HG02885 (cell line): ENCODE measurements at regions not wholly inside any gene's neighbourhood (a gene's known extent, or its start where the extent isn't known, plus 50 kb on each side); places are given as distances from the start of the nearest gene placed in this dataset.

Experiments
- ATAC-seq: cut with Tn5 transposase; IDR thresholded peaks from one replicate; pipeline ENCODE4 v1.9.1; 2021; ENCODE audit warnings: mild to moderate bottlenecking; ENCODE audit not compliant: unreplicated experiment, poor library complexity

DNA sequence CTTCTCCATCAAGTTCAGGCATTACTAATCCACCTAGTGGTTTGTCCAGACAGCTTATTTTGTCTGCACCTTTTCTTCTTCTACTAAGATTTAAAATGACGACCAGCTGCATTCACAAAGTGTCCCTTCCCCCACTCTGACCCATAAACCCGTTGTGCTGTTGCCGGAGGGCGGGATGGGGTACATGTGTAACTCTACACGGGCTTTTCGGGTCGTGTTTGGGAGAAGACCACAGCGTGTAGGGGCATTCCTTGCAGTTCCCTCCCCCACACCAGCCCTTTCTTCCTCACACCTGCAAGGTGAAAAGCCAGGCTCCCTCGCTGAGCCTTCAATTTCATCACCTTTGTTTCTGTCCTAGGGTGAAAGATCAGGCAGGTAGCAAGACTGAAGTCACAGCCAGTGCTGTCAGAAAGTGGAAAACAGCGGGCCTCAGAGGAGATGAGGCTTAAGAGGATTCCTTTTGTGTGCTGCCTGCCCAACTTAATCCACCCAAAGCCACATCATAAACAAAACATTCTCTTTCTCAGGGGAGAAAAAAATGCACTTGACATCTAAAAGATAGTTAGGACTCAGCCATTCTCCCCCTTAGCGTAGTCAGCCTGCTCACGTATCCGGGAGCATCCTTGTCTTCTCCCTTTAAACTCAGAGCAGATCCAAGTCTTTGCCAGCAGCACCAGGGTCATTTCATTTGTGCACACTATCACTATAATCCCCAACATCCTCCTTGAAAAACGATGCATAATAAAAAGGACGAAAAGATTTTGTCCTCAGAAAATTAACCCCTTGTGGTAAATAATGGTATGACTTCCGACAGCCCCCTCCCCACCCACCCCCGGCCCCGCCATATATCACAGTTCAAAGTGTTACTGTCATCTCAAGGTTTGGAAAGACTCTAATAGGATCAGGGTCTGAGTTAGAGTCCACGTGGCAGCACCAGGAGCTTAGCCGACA is 599.0 kb downstream of the RAB28 start:
- ATAC-seq = no peak

DNA sequence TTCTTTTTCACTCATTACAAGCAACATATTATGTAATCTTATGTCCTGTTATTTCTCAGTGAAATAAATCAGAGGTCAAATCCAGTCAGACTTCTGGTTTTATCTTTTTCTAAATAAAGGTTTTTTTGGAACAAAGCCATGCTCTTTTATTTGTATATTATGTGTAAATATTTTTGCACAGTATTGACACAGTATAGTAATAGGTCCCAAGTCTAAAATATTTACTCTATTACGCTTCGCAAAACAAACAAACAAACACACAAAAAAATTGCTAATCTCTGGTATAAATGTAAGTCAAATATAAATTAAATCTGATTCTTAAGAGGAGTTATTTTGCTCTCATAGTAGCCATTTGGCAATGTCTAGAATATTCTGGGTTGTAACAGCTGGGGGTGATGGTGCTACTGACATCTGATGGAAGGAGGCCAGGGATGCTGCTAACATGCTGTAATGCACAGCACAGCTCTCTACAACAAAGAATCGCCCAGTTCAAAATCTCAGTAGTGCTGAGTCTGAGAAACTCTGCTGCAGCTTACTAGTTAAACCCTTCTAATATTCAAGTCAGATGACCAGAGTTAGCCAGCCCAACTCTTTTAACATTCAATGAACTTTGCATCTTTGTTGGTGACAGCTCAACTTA is 602.1 kb downstream of the RAB28 start:
- ATAC-seq = no peak

DNA sequence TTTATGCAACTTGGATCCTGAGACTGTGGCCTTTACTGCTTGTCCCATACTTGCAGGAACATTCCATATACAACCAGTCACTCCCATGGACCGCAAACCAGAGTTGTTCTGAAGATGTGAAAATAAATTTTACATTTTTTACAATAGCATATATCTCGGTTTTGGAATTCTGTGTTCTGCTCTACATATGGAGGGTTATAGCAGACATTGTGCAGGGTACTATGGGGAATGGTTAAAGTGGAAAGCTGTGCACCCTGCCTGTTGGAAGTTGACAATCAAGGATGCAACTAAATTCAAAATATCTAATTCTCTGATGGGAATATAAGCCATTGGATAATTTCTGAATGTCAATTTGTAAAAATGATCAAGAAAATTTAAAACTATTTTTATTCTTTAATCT is 603.3 kb downstream of the RAB28 start:
- no peak for ATAC-seq

DNA sequence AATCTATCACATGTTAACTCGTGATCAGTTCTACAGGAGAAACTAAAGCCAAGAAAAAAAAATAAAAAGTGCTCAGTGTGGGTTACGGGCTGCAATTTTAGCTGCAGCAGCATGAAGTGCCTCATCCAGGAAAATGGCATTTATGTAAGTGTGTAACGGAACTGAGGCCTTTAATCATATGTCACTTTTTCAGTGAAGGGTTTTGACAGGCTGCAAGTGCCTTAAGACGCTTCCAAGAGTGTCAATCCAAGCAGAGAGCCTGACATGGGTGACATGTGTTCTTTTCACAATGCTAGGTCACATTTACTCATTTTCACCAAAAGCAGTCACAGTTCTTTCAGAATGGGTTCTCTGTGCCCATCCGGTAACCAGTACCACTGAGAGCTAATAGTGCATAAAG is 604.6 kb downstream of the RAB28 start:
- no peak for ATAC-seq

DNA sequence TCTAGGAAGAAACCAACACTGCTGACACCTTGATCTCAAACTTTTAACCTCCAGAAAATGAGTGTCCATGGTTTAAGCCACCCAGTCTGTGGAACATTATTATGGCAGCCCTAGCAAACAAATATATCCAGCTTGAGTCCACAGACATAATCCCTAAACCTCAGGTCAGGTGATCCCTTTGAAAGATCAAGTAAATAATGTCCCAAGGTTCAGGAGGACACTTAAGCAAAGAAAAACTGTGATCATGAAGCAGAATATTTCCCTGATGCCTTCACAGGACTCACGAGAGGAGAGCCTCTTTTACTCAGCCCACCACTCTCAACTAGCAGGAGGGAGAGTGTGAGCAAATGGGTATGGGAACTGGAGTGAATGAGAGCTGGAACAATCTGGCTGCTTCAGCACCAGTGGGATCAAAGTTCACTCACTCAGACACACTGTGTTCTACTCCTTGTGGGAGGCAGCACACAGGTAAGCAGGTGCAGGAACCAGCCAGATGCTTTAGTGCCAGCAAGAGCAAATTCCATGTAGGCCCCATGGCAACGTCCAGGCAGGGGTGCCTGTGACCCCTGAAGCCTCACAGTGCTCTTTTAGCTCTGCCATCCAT is 608.4 kb downstream of the RAB28 start:
- no peak for ATAC-seq

DNA sequence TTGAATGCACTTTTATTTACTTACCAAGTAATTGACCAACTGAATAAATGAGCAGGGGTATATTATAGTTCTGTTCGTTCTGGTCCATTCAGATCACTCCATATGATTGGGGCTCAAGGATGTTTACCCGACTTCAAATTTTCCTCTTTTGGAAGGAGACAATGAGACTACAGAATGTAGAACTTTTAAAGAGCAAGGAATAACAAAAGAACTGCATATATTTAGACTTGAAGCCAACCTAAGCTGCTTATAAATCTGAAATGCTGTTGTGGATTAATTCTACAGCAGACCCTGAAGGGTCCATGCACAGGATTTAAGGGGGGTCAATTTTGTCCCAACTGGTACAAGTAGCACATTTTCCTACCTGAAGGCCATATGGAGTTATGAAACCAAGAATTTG is 610.8 kb downstream of the RAB28 start:
- no peak for ATAC-seq

DNA sequence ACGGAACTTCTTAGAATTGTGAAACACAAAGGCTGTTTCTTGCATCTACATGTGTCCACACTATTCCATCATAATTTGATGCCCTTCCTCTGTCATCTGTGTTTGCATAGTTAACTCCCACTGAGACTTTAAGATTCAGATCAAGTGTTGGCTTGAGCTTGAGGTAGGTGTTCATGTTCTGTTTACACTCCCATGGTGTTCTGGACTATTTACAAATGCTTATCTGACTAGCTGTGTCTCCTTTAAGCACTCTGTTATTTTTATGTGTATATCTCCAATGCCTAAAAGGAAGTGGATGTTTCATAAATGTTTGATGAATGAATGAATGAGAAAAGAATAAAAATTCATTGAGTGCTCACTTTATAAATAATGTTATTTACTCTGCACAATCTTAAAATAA is 622.7 kb downstream of the RAB28 start:
- no peak for ATAC-seq

DNA sequence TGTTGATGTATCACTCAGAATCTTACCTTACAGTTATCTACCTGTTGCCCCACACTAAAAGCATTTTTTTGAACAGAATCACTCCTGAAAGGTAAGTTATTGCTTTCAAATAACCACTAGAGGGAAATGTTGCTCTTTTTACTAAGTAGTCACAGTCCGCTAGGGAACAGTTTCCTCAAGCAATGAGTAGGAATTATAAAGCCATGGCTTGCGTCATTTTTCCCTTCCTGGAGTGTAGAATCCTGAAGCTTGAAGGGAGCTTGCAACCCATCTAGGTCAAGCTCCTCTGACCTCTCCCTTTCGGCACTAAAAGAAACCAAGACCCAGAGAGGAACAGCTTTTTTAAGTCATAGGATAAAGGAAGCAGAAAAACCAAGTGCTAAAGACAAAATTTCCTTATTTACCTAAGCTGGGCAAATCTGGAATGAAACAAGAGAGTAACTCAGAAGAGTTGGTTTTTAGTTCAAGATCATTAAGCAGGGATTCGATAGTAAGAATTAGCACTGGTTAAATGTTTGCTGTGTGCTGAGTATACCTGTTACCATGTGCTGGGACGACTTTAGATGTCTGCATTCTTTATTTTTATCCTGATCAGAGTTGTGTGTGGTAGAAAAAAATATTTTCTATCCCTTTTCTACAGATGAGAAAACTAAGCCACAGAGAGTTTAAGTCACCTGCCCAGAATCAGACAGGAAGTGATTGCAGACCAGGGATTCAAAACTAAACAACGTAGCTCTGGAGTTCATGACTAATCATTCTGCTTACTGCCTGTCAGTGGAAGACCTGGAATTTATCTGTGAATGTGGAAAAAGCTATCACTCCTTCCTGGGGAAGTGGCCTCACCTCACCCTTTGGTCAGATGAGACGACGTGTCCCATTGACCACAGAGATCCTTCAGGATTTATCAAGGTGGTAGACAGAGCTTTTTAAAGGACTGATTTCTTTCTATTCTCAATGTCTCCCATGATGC is 631.5 kb downstream of the RAB28 start:
- ATAC-seq = peak; percentile 76

DNA sequence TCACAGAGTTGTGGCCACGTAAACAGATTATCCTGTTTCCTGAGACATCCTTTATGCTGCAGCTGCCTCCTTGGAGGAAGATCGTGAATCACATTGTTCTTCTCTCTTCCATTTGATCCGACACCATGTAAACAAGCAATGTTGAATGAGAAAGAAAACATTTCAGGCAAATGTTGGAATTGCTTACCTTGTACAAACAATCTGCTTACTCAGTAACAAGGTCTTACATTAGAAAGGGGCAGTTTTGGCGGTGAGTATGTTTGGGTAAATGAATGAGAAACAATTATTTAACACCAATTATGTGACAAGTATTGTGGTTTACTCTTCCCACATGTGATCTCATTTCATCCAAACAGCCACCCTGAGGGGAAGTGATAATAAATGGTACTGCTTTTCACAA is 637.8 kb downstream of the RAB28 start:
- no peak for ATAC-seq

DNA sequence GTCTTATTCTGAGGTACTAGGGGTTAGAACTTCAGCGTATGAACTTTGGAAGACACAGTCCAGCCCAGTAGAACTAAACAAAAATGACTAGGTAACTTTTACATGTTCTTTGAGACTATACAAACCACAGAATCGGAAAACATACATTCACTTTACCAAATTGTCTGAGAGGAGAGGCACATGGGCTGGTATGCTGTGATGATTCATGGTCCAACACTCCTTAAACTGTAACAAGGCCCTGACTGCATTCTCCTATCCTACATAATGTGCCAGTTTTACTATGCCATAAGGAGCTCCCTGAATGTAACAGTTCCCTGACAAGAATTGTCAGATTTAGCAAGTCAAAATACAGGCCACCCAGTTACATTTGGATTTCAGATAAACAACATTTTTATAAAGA is 640.0 kb downstream of the RAB28 start:
- ATAC-seq = no peak

DNA sequence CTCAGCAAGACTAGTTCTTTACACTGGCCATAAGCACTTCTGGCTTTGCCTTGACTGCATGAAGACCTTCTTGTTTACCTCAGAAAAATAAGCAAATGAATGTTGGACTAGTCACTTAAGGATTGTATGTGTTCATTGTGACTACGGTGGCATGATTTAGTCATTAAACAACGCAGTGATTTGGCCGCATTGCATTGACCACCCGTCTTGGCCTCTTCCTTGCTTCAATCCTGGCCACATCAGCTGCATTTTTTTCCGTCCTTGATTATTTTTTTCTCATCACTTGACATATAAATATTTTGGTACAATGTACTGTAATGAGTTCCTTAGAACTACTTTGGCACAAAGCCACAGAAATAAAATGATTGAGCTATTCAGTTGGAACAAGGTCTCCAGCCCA is 656.2 kb downstream of the RAB28 start:
- ATAC-seq = no peak

DNA sequence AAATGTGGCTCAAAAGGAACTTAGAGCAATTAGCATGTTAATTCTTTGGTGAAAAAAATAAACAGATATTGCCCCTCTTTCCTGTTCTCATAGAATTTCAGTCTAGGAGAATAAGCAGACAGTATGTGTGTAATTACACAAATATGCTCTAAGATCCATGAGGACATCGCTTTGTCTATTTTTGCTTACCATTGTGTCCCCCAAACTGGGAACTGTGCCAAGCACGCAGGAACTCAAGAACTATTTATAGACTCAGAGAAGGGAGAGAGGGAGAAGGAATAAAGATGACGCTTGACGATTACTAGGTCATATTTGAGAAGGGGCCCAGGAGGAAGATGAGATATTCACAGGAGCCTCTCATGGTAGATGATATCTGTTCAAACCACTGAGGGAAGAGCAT is 692.6 kb downstream of the RAB28 start:
- no peak for ATAC-seq

DNA sequence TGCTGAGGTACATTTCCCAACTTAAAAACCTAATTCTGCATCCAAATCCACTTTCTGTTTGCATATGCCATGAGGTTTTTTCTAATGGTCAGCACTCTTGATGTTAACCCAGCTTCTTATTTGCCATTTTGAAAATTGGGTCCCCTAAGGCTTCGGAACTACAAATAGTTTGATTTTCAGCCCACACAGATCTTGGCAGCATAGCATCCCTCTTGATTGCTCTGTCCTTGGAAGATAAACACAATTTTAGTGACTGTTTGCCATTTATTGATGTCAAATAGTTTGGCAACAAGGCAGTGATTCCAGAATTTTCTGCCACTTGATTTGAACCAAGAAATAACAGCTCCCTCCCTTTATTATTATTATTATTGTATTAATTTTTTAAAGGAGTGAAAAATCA is 696.9 kb downstream of the RAB28 start:
- ATAC-seq = no peak

DNA sequence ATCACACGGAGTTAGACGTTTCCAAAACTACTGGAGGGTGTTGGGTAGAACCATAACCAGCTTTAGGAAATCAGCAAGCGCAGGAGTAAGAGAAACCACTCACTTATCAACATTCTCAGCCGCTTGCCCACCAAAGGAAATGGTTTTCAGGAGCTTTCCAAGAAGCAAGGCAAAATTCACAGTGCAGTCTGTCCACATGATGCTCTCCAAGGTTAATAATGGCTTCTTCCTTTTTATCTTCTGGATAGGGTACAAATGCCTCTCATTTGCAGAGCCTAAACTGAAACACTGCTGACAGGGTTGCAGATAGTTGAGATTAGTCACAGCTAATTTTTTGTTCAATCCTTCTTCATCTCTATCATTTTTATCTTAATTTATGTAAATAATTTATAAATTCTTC is 705.4 kb downstream of the RAB28 start:
- no peak for ATAC-seq

DNA sequence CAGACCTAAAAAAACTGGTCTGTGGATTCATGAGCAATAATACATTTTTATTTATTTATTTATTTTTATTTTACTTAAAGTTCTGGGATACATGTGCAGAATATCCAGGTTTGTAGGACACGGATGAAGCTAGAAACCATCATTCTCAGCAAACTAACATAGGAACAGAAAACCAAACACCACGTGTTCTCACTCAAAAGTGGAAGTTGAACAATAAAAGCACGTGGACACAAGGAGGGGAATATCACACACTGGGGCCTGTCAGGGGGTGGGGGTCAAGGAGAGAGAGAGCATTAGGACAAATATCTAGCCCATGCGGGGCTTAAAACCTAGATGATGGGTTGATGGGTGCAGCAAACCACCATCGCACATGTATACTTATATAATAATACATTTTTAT is 705.9 kb downstream of the RAB28 start:
- ATAC-seq = no peak

DNA sequence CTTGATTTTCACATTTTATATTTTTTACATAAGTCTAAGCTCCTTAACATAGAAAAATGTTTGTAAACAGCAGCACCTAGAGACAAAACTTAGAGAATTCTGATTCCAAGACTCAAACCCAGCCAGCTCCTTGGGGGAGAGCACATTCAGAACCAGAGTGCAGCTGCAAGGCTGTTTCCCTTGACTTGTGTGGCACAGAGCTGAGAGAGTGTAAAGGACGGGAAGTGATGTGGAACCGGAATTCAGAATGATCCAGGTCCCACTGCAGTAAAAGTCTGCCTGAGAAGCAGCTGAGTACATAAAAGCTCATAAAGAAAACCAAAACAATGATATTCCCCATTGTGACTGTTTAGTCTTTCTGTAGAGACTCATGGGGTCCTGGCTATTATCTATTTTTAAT is 713.8 kb downstream of the RAB28 start:
- ATAC-seq = no peak

DNA sequence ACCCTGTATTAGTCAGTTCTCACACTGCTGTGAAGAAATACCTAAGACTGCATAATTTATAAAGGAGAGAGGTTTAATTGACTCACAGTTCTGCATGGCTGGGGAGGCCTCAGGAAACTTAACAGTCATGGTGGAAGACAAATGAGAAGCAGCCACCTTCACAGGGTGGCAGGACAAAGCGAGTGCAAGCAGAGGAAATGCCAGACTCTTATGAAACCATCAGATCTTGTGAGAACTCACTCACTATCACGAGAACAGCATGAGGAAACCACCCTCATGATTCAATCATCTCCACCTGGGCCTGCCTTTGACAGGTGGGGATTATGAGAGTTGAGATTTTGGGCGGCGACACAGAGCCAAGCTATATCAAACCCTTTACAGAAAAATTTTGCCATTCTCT is 722.4 kb downstream of the RAB28 start:
- ATAC-seq = no peak

DNA sequence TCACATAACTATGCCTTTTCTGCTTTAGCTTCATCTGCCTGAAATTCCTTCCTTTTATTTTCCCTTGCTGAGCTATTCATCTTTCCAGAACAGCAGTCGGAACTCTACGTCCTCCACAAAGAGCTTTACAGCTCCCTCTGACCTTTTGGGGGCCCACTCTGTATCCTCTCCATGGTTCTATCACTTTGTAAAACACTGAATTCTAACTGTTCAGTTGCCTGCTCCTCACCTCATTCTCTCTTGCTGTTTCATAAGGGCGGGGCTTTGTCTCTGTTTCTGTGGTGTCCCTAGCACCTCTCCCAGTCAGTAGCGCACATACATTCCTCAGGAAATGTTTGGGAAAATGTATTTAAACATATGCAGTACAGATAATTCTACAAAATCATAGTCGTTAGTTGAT is 737.0 kb downstream of the RAB28 start:
- no peak for ATAC-seq

DNA sequence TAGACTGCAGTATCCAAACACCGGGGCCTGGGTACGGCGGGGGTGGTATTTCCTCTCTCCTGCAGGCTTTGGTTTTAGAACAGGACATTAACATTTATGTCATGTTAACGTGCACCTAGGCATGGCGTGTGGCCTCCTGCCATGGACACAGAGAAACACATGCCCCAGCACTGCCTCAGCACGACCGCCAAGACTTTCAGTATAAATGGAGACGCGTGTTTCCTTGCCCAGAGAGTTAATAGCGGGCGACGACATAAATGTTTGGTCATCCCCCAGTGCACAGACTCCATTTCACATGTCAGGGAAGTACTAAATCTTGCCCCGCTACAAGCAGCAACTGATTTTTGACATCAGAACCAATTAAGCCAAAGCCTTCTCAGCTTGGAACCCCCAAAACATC is 737.9 kb downstream of the RAB28 start:
- ATAC-seq = no peak

DNA sequence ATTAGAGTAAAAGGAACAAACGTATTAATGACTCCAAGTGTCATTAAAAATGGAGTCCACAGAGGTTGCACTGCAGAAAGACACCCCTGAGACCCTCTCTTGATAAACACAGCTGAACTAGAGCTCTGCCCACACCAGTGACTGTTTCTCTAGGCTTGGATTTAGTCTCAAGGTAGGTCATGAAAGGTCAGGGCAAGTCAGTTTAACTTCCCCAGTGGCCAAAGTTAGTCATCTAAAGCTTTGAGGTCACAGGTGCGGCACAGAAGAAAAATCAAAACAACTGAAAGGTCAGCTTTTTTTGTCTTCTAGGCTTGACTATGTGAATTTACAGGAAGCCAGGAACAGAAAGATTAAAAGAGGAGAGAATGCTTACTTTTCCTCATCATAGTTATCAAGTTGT is 749.6 kb downstream of the RAB28 start:
- ATAC-seq = peak; percentile 47
